ENCODE measurements at regions not wholly inside any gene's neighbourhood (a gene's known extent, or its start where the extent isn't known, plus 50 kb on each side); places are given as distances from the start of the nearest gene placed in this dataset.
A peak's percentile ranks its signal among the peaks of the same experiment; 100 is the strongest.

DNA sequence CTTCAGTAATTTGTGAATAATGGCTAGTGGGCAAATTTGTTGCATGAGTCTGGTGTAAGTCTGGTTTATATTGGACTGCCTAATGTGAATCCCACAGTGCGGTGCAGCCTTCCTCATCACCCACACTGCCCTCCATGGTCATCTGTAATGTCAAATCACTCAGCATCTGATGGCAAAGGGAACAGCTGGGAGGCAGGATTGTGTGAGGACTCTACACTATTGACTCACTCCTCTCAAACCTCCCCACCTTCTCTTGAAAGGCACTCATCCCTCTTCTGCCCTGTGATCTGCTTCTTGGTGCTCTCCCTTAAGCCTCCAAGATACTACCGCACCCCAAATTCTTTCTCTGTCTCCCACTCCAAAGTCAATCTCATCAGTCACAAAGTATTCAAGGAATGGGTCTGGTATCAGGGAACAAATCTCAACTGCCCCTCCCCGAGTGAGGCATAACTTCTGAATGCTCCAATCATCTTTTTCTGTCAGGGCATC, 146.0 kb upstream of the BEND6 start:
- Histone ChIP-seq H2AFZ (ENCODE audit: control insufficient read depth, low read length) (no peak overlapping the region), H3K36me3 (ENCODE audit: control insufficient read depth in 2 of 2, extremely low read depth in 1 of 2, insufficient read depth in 2 of 2, low read length in 2 of 2) (no peaks in the 10 kb centered on the region), H3K9me1 (ENCODE audit: control insufficient read depth, extremely low read depth, insufficient read depth, low read length) (no peaks in the 10 kb centered on the region), H3K79me2 (ENCODE audit: control insufficient read depth, insufficient read depth, low read length) (peaks cover 3% of the 10 kb centered on the region), H3K4me1 (ENCODE audit: control insufficient read depth, extremely low read depth, insufficient read depth, low read length) (peaks cover 22% of the 10 kb centered on the region), H3K27ac (ENCODE audit: control insufficient read depth, insufficient read depth, low read length) (no peak overlapping the region), H3K27me3 (ENCODE audit: control insufficient read depth, extremely low read depth, insufficient read depth, low read length) (no peaks in the 10 kb centered on the region), H4K20me1 (ENCODE audit: control insufficient read depth, extremely low read depth, insufficient read depth, low read length) (no peaks in the 10 kb centered on the region), H3K9ac (ENCODE audit: control insufficient read depth, extremely low read depth, insufficient read depth, low read length) (no peak overlapping the region), H3K4me2 (ENCODE audit: control insufficient read depth, extremely low read depth, insufficient read depth, low read depth, low read length) (peak overlapping the region; percentile 4), H3K4me3 (ENCODE audit: control insufficient read depth in 2 of 3, extremely low read depth in 1 of 3, insufficient read depth in 2 of 3, low read depth in 1 of 3, low read length in 3 of 3) (no peak overlapping the region), H3K9me3 (ENCODE audit: control insufficient read depth, low read depth, low read length) (no peaks in the 10 kb centered on the region)
- dilution Hi-C loops (cut with MboI; ENCODE audit: extremely low pct_ligation_motif_present, low sequenced_read_pairs) = no loop called here
- FAIRE-seq (peak; percentile 49), DNase-seq (ENCODE audit: low read depth, low spot score) (no peak)
- TF ChIP-seq EZH2 (IDR thresholded peaks at IDR 0.05; ENCODE audit: low read length) = no peak
- TF ChIP-seq, protein P1, sequence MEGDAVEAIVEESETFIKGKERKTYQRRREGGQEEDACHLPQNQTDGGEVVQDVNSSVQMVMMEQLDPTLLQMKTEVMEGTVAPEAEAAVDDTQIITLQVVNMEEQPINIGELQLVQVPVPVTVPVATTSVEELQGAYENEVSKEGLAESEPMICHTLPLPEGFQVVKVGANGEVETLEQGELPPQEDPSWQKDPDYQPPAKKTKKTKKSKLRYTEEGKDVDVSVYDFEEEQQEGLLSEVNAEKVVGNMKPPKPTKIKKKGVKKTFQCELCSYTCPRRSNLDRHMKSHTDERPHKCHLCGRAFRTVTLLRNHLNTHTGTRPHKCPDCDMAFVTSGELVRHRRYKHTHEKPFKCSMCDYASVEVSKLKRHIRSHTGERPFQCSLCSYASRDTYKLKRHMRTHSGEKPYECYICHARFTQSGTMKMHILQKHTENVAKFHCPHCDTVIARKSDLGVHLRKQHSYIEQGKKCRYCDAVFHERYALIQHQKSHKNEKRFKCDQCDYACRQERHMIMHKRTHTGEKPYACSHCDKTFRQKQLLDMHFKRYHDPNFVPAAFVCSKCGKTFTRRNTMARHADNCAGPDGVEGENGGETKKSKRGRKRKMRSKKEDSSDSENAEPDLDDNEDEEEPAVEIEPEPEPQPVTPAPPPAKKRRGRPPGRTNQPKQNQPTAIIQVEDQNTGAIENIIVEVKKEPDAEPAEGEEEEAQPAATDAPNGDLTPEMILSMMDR (optimal IDR thresholded peaks at IDR 0.05 in 1 of 3, IDR thresholded peaks at IDR 0.05 in 1 of 3, conservative IDR thresholded peaks at IDR 0.05 in 1 of 3; ENCODE audit: extremely low read depth in 1 of 3, insufficient read depth in 2 of 3, low read length in 3 of 3) = no peak

DNA sequence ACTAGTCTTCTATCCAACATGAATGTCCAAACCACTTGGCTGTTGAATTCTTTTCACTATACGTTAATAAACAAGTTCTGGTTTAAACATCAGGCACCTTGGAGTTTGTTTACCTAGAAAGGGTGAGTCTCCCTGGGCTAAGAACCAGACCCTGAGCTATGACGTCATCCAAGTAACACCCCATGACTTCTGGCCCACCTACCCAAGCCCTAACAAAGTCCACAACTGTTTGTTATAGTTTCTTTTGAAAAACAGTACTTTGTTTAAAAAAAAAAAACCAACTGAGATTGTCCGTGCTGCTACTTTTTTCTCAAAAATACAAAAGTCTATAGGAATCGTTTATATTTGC, 146.9 kb upstream of the BEND6 start:
- TF ChIP-seq, protein P1 (optimal IDR thresholded peaks at IDR 0.05 in 1 of 3, IDR thresholded peaks at IDR 0.05 in 1 of 3, conservative IDR thresholded peaks at IDR 0.05 in 1 of 3; ENCODE audit: extremely low read depth in 1 of 3, insufficient read depth in 2 of 3, low read length in 3 of 3) = no peak
- TF ChIP-seq EZH2 (IDR thresholded peaks at IDR 0.05; ENCODE audit: low read length) = no peak

More for the DNA sequence above, 146.9 kb upstream of the BEND6 start:
- no peak overlapping the region for H3K4me3 ChIP-seq (ENCODE audit: control insufficient read depth in 2 of 3, extremely low read depth in 1 of 3, insufficient read depth in 2 of 3, low read depth in 1 of 3, low read length in 3 of 3)
- DNase-seq (ENCODE audit: low read depth, low spot score) = no peak
- no peaks in the 10 kb centered on the region for H3K36me3 ChIP-seq (ENCODE audit: control insufficient read depth in 2 of 2, extremely low read depth in 1 of 2, insufficient read depth in 2 of 2, low read length in 2 of 2)
- no peak for FAIRE-seq
- H3K27ac ChIP-seq (ENCODE audit: control insufficient read depth, insufficient read depth, low read length) = no peak overlapping the region
- no peak overlapping the region for H2AFZ ChIP-seq (ENCODE audit: control insufficient read depth, low read length)
- H3K4me2 ChIP-seq (ENCODE audit: control insufficient read depth, extremely low read depth, insufficient read depth, low read depth, low read length) = no peak overlapping the region
- dilution Hi-C loops (cut with MboI; ENCODE audit: extremely low pct_ligation_motif_present, low sequenced_read_pairs) = no loop called here
- no peaks in the 10 kb centered on the region for H3K9me3 ChIP-seq (ENCODE audit: control insufficient read depth, low read depth, low read length)
- H3K79me2 ChIP-seq (ENCODE audit: control insufficient read depth, insufficient read depth, low read length) = peaks cover 7% of the 10 kb centered on the region
- peaks cover 22% of the 10 kb centered on the region for H3K4me1 ChIP-seq (ENCODE audit: control insufficient read depth, extremely low read depth, insufficient read depth, low read length)
- H3K27me3 ChIP-seq (ENCODE audit: control insufficient read depth, extremely low read depth, insufficient read depth, low read length) = no peaks in the 10 kb centered on the region
- H3K9me1 ChIP-seq (ENCODE audit: control insufficient read depth, extremely low read depth, insufficient read depth, low read length) = no peaks in the 10 kb centered on the region
- H3K9ac ChIP-seq (ENCODE audit: control insufficient read depth, extremely low read depth, insufficient read depth, low read length) = no peak overlapping the region
- H4K20me1 ChIP-seq (ENCODE audit: control insufficient read depth, extremely low read depth, insufficient read depth, low read length) = no peaks in the 10 kb centered on the region
